ENCODE measurements at regions not wholly inside any gene's neighbourhood (a gene's known extent, or its start where the extent isn't known, plus 50 kb on each side); places are given as distances from the start of the nearest gene placed in this dataset.

GRCh38 chr16:6926762-6927161 lies 405.9 kb upstream of the RBFOX1 start:
- no peaks in the 10 kb centered on the region for H3K27me3 Mint-ChIP-seq (ENCODE audit: insufficient read depth)
- intact Hi-C loops (cut with micrococcal nuclease): no loop called here
- no peak for DNase-seq (ENCODE audit: low spot score)
- H3K36me3 Mint-ChIP-seq (ENCODE audit: low read depth): no peaks in the 10 kb centered on the region
- peaks cover 38% of the 10 kb centered on the region for H3K9me3 Mint-ChIP-seq
- no peaks in the 10 kb centered on the region for H3K4me1 Mint-ChIP-seq (ENCODE audit: low read depth)
- H3K27ac Mint-ChIP-seq: no peak overlapping the region
- H3K4me3 Mint-ChIP-seq: no peak overlapping the region

DNA sequence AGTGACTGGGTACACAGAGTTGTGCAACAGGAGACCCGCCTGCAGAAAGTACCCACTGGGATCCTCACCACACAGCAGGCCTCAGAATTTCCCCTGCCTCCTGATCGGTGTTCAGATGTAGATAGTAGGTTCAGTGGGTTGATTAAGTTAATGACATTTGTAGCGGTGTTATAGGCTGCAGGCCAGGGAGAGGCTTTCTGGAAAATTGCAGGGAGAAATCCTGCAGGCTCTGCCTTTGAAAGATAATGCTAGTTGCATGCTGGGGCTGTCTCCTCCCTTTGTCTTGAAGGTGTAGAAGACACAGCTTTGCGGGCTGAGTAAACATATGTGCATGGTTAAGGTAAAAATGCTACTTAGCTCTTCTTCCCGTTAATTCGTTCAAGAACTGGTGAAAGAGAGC lies 406.3 kb upstream of the RBFOX1 start:
- Mint-ChIP-seq H3K27me3 (ENCODE audit: insufficient read depth) (no peaks in the 10 kb centered on the region), H3K36me3 (ENCODE audit: low read depth) (no peaks in the 10 kb centered on the region), H3K27ac (no peak overlapping the region), H3K9me3 (peaks cover 37% of the 10 kb centered on the region), H3K4me3 (no peak overlapping the region), H3K4me1 (ENCODE audit: low read depth) (no peaks in the 10 kb centered on the region)
- intact Hi-C loops (cut with micrococcal nuclease): no loop called here
- no peak for DNase-seq (ENCODE audit: low spot score)

GRCh38 chr16:6918646-6919045 lies 414.0 kb upstream of the RBFOX1 start:
- no peak for DNase-seq (ENCODE audit: low spot score)
- Mint-ChIP-seq H3K4me3 (no peak overlapping the region), H3K36me3 (ENCODE audit: low read depth) (no peaks in the 10 kb centered on the region), H3K4me1 (ENCODE audit: low read depth) (no peaks in the 10 kb centered on the region), H3K27me3 (ENCODE audit: insufficient read depth) (no peaks in the 10 kb centered on the region), H3K9me3 (peaks cover 54% of the 10 kb centered on the region), H3K27ac (no peak overlapping the region)
- intact Hi-C loops (cut with micrococcal nuclease): no loop called here

- H3K27ac Mint-ChIP-seq: no peak overlapping the region
- no peak overlapping the region for H3K4me3 Mint-ChIP-seq
- H3K9me3 Mint-ChIP-seq: peaks cover 51% of the 10 kb centered on the region
- intact Hi-C loops (cut with micrococcal nuclease): no loop called here
- H3K4me1 Mint-ChIP-seq (ENCODE audit: low read depth): no peaks in the 10 kb centered on the region
- no peaks in the 10 kb centered on the region for H3K27me3 Mint-ChIP-seq (ENCODE audit: insufficient read depth)
- DNase-seq (ENCODE audit: low spot score): no peak
- H3K36me3 Mint-ChIP-seq (ENCODE audit: low read depth): no peaks in the 10 kb centered on the region
These were observed 415.7 kb upstream of the RBFOX1 start for GRCh38 chr16:6916946-6917345.

- Mint-ChIP-seq H3K27me3 (ENCODE audit: insufficient read depth) (no peaks in the 10 kb centered on the region), H3K36me3 (ENCODE audit: low read depth) (no peaks in the 10 kb centered on the region), H3K4me1 (ENCODE audit: low read depth) (no peaks in the 10 kb centered on the region), H3K9me3 (peaks cover 42% of the 10 kb centered on the region), H3K4me3 (no peak overlapping the region), H3K27ac (no peak overlapping the region)
- intact Hi-C loops (cut with micrococcal nuclease): no loop called here
- DNase-seq (ENCODE audit: low spot score): no peak
These were observed 419.1 kb upstream of the RBFOX1 start for GRCh38 chr16:6913566-6913965.

GRCh38 chr16:6910301-6910700 lies 422.3 kb upstream of the RBFOX1 start:
- Mint-ChIP-seq H3K4me1 (ENCODE audit: low read depth) (no peaks in the 10 kb centered on the region), H3K36me3 (ENCODE audit: low read depth) (no peaks in the 10 kb centered on the region), H3K27ac (no peak overlapping the region), H3K27me3 (ENCODE audit: insufficient read depth) (no peaks in the 10 kb centered on the region), H3K4me3 (no peak overlapping the region), H3K9me3 (peaks cover 39% of the 10 kb centered on the region)
- intact Hi-C loops (cut with micrococcal nuclease): no loop called here
- DNase-seq (ENCODE audit: low spot score): no peak

GRCh38 chr16:6905601-6906000 lies 427.0 kb upstream of the RBFOX1 start:
- no peaks in the 10 kb centered on the region for H3K4me1 Mint-ChIP-seq (ENCODE audit: low read depth)
- H3K27ac Mint-ChIP-seq: no peak overlapping the region
- no peaks in the 10 kb centered on the region for H3K27me3 Mint-ChIP-seq (ENCODE audit: insufficient read depth)
- no peak for DNase-seq (ENCODE audit: low spot score)
- intact Hi-C loops (cut with micrococcal nuclease): no loop called here
- H3K36me3 Mint-ChIP-seq (ENCODE audit: low read depth): no peaks in the 10 kb centered on the region
- peaks cover 53% of the 10 kb centered on the region for H3K9me3 Mint-ChIP-seq
- no peak overlapping the region for H3K4me3 Mint-ChIP-seq

GRCh38 chr16:6903671-6904070 lies 429.0 kb upstream of the RBFOX1 start:
- Mint-ChIP-seq H3K27me3 (ENCODE audit: insufficient read depth) (no peaks in the 10 kb centered on the region), H3K36me3 (ENCODE audit: low read depth) (no peaks in the 10 kb centered on the region), H3K4me1 (ENCODE audit: low read depth) (no peaks in the 10 kb centered on the region), H3K9me3 (peaks cover 61% of the 10 kb centered on the region), H3K4me3 (no peak overlapping the region), H3K27ac (no peak overlapping the region)
- intact Hi-C loops (cut with micrococcal nuclease): no loop called here
- DNase-seq (ENCODE audit: low spot score): no peak

- H3K27me3 Mint-ChIP-seq (ENCODE audit: insufficient read depth): no peaks in the 10 kb centered on the region
- H3K4me1 Mint-ChIP-seq (ENCODE audit: low read depth): no peaks in the 10 kb centered on the region
- H3K27ac Mint-ChIP-seq: no peak overlapping the region
- DNase-seq (ENCODE audit: low spot score): no peak
- H3K9me3 Mint-ChIP-seq: peaks cover 47% of the 10 kb centered on the region
- H3K4me3 Mint-ChIP-seq: no peak overlapping the region
- no peaks in the 10 kb centered on the region for H3K36me3 Mint-ChIP-seq (ENCODE audit: low read depth)
- intact Hi-C loops (cut with micrococcal nuclease): no loop called here
These were observed 433.7 kb upstream of the RBFOX1 start for GRCh38 chr16:6898896-6899295.

DNA sequence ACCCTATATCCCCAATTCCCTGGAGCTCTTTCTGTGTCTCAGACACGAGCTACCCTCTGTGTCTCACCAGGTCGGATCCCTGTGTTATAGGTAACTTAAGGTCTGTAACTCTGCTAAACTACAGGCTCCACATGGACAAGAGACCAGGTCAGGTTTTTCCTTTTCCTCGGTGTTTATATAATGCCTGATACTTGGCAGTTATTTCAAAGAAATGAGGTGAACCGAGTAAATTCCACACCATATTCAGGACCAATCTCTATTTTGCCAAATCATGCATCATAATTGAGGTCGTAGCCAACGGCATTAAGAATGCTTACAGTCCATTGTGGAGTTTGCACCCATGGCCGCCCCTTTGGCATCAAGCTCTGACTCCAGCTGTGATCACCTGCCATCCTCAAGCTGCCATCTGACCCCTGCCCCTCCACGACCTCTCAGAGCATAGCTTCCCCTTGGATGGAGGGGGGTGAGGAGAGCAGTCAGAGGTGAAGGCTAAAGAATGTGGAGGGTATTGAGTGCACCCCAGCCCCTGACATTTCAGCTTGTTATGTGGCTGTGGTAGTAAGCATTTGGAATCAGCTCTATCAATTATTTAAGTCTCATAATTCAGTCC lies 434.7 kb upstream of the RBFOX1 start:
- H3K27me3 Mint-ChIP-seq (ENCODE audit: insufficient read depth): no peaks in the 10 kb centered on the region
- H3K4me3 Mint-ChIP-seq: no peak overlapping the region
- intact Hi-C loops (cut with micrococcal nuclease): no loop called here
- no peaks in the 10 kb centered on the region for H3K4me1 Mint-ChIP-seq (ENCODE audit: low read depth)
- H3K36me3 Mint-ChIP-seq (ENCODE audit: low read depth): no peaks in the 10 kb centered on the region
- H3K9me3 Mint-ChIP-seq: peaks cover 43% of the 10 kb centered on the region
- H3K27ac Mint-ChIP-seq: no peak overlapping the region
- no peak for DNase-seq (ENCODE audit: low spot score)

- Mint-ChIP-seq H3K4me3 (no peak overlapping the region), H3K9me3 (peaks cover 23% of the 10 kb centered on the region), H3K4me1 (ENCODE audit: low read depth) (no peaks in the 10 kb centered on the region), H3K27ac (no peak overlapping the region), H3K36me3 (ENCODE audit: low read depth) (no peaks in the 10 kb centered on the region), H3K27me3 (ENCODE audit: insufficient read depth) (no peaks in the 10 kb centered on the region)
- intact Hi-C loops (cut with micrococcal nuclease): no loop called here
- DNase-seq (ENCODE audit: low spot score): no peak
These were observed 439.7 kb upstream of the RBFOX1 start for GRCh38 chr16:6892966-6893365.

- H3K4me3 Mint-ChIP-seq: no peak overlapping the region
- no peaks in the 10 kb centered on the region for H3K27me3 Mint-ChIP-seq (ENCODE audit: insufficient read depth)
- H3K4me1 Mint-ChIP-seq (ENCODE audit: low read depth): no peaks in the 10 kb centered on the region
- H3K9me3 Mint-ChIP-seq: peaks cover 21% of the 10 kb centered on the region
- DNase-seq (ENCODE audit: low spot score): no peak
- no peaks in the 10 kb centered on the region for H3K36me3 Mint-ChIP-seq (ENCODE audit: low read depth)
- H3K27ac Mint-ChIP-seq: no peak overlapping the region
- intact Hi-C loops (cut with micrococcal nuclease): no loop called here
These were observed 441.1 kb upstream of the RBFOX1 start for GRCh38 chr16:6891496-6891895.

DNA sequence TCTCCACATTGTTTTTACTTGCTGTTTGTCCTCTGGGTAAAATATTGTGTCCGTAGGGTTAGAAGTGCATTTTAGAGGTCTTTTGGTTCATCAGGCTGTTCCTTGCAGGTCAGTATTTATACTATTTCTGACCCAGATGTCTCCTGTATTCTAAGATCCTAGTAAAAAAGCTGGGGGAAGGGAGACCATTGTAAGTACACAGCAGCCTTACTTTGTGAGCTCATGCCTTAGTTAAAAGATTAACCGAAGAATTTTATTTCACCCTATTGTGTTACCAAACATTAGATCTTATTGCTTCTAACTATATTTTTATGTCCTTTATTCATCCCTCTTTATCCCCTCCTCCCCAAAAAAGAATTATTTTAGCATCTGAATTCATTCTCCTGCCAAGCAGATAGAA lies 444.1 kb upstream of the RBFOX1 start:
- Mint-ChIP-seq H3K27ac (no peak overlapping the region), H3K9me3 (peaks cover 21% of the 10 kb centered on the region), H3K27me3 (ENCODE audit: insufficient read depth) (no peaks in the 10 kb centered on the region), H3K4me1 (ENCODE audit: low read depth) (no peaks in the 10 kb centered on the region), H3K36me3 (ENCODE audit: low read depth) (no peaks in the 10 kb centered on the region), H3K4me3 (no peak overlapping the region)
- no peak for DNase-seq (ENCODE audit: low spot score)
- intact Hi-C loops (cut with micrococcal nuclease): no loop called here

GRCh38 chr16:6884002-6884401 lies 448.6 kb upstream of the RBFOX1 start:
- no peak for DNase-seq (ENCODE audit: low spot score)
- Mint-ChIP-seq H3K4me1 (ENCODE audit: low read depth) (no peaks in the 10 kb centered on the region), H3K27ac (no peak overlapping the region), H3K9me3 (peaks cover 17% of the 10 kb centered on the region), H3K4me3 (no peak overlapping the region), H3K36me3 (ENCODE audit: low read depth) (no peaks in the 10 kb centered on the region), H3K27me3 (ENCODE audit: insufficient read depth) (no peaks in the 10 kb centered on the region)
- intact Hi-C loops (cut with micrococcal nuclease): no loop called here
